Vagina (tissue), 2 donors: ENCODE measurements at regions not wholly inside any gene's neighbourhood (a gene's known extent, or its start where the extent isn't known, plus 50 kb on each side); places are given as distances from the start of the nearest gene placed in this dataset.

Experiments used
- POLR2A ChIP-seq, 2 donors: fragments of 450-650 bp; IDR thresholded peaks; one replicate each; pipeline ENCODE4 v1.6.1; 2017; ENCODE audit warnings: antibody characterized with exemption in 2 of 2, mild to moderate bottlenecking in 2 of 2, moderate library complexity in 2 of 2
- TF ChIP-seq, protein P1 (sequence below), 3 experiments: fragments of 450-650 bp in 2 of 3; fragments of 200-600 bp in 1 of 3; sonication (generic) in 1 of 3; IDR thresholded peaks; one replicate each; pipeline ENCODE4 v1.5.1; 2017 to 2019; ENCODE audit warnings: antibody characterized with exemption in 3 of 3, mild to moderate bottlenecking in 2 of 3, moderate library complexity in 2 of 3

DNA sequence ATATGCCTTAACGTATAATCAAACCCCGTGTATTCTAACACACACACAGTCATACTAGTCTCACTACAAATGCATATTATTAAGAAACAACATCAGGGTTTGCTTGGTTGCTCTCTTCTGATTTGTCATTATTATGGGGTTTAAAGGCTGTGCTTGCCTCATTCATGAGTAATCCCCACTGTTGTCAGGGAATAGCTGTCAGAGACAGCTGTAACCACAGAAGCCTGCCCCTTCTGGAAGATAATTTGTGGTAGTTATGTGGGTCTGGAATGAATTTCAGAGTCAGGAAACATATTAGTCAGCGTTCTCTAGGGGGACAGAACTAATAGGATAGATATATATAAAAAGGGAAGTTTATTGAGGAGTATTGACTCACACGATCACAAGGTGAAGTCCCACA, 456.9 kb upstream of the TMEM132C start:
- TF ChIP-seq, protein P1, sequence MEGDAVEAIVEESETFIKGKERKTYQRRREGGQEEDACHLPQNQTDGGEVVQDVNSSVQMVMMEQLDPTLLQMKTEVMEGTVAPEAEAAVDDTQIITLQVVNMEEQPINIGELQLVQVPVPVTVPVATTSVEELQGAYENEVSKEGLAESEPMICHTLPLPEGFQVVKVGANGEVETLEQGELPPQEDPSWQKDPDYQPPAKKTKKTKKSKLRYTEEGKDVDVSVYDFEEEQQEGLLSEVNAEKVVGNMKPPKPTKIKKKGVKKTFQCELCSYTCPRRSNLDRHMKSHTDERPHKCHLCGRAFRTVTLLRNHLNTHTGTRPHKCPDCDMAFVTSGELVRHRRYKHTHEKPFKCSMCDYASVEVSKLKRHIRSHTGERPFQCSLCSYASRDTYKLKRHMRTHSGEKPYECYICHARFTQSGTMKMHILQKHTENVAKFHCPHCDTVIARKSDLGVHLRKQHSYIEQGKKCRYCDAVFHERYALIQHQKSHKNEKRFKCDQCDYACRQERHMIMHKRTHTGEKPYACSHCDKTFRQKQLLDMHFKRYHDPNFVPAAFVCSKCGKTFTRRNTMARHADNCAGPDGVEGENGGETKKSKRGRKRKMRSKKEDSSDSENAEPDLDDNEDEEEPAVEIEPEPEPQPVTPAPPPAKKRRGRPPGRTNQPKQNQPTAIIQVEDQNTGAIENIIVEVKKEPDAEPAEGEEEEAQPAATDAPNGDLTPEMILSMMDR (IDR thresholded peaks at IDR 0.05), result no peak
- no peak for TF ChIP-seq POLR2A (IDR thresholded peaks at IDR 0.05)
